ENCODE measurements at regions not wholly inside any gene's neighbourhood (a gene's known extent, or its start where the extent isn't known, plus 50 kb on each side); places are given as distances from the start of the nearest gene placed in this dataset.

DNA sequence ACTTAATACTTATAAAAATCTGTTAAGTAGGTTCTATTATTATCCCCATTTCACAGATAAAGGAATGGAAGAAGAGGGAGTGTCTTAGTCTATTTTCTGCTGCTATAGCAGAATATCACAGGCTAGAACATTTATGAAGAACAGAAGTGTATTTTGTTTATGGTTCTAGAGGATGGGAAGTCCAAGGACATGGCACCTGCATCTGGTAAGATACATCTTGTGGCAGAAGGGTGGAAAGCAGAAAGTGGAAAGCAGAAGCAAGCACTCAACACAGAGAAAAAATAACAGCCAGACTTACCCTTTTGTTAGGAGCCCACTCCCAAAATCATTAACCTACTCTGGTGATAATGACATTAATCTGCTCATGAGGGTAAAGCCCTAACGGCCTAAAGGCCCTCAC is 422.4 kb downstream of the NPIPA8 start:
- no peaks in the 10 kb centered on the region for H4K20me1 ChIP-seq (ENCODE audit: insufficient read depth, low read length)
- H3K9me3 ChIP-seq (ENCODE audit: low read length) = peaks cover 26% of the 10 kb centered on the region
- no TSS peak for BruUV-seq (replicated peaks)
- H3K79me2 ChIP-seq (ENCODE audit: insufficient read depth, low read length) = no peaks in the 10 kb centered on the region
- no peak for FAIRE-seq
- H2AFZ ChIP-seq (ENCODE audit: low read length) = no peak overlapping the region
- in situ Hi-C loops (cut with HindIII; ENCODE audit: extremely low pct_ligation_motif_present, low pct_unique_long_range_greater_than_20kb) = no loop called here
- WGBS (ENCODE audit: low lambda C conversion rate) = 0% methylated on average over 1 of the region's 1 CpG
- intact Hi-C loops (cut with micrococcal nuclease; ENCODE audit: unreplicated experiment) = no loop called here
- ChIA-PET CTCF (ENCODE audit: low intra/inter-chr PET ratio, low total read pairs) (no interaction called here), POLR2A (no interaction called here)
- H3K4me3 ChIP-seq (replicated peaks in 1 of 3; ENCODE audit: insufficient read depth in 1 of 3, low read depth in 2 of 3, low read length in 3 of 3) = no peak overlapping the region
- no peak for TF ChIP-seq NFYB (CRISPR knock-in tag; IDR thresholded peaks at IDR 0.05)
- TF ChIP-seq ZNF10 (CRISPR knock-in tag; IDR thresholded peaks at IDR 0.05; ENCODE audit: borderline replicate concordance, low read depth) = no peak
- TF ChIP-seq, protein P1, sequence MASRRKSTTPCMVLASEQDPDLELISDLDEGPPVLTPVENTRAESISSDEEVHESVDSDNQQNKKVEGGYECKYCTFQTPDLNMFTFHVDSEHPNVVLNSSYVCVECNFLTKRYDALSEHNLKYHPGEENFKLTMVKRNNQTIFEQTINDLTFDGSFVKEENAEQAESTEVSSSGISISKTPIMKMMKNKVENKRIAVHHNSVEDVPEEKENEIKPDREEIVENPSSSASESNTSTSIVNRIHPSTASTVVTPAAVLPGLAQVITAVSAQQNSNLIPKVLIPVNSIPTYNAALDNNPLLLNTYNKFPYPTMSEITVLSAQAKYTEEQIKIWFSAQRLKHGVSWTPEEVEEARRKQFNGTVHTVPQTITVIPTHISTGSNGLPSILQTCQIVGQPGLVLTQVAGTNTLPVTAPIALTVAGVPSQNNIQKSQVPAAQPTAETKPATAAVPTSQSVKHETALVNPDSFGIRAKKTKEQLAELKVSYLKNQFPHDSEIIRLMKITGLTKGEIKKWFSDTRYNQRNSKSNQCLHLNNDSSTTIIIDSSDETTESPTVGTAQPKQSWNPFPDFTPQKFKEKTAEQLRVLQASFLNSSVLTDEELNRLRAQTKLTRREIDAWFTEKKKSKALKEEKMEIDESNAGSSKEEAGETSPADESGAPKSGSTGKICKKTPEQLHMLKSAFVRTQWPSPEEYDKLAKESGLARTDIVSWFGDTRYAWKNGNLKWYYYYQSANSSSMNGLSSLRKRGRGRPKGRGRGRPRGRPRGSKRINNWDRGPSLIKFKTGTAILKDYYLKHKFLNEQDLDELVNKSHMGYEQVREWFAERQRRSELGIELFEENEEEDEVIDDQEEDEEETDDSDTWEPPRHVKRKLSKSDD (CRISPR knock-in tag; IDR thresholded peaks at IDR 0.05; ENCODE audit: low read depth) = no peak
- TF ChIP-seq, protein P2, sequence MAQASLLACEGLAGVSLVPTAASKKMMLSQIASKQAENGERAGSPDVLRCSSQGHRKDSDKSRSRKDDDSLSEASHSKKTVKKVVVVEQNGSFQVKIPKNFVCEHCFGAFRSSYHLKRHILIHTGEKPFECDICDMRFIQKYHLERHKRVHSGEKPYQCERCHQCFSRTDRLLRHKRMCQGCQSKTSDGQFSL (CRISPR knock-in tag; IDR thresholded peaks at IDR 0.05) = no peak
- no peak for TF ChIP-seq ZNF496 (CRISPR knock-in tag; IDR thresholded peaks at IDR 0.05; ENCODE audit: insufficient replicate concordance)
- TF ChIP-seq ZNF564 (CRISPR knock-in tag; IDR thresholded peaks at IDR 0.05) = peak; percentile 98; the same call in 1 of the 2 replicates
- ATAC-seq = no peak
- H3K36me3 ChIP-seq (replicated peaks in 1 of 2; ENCODE audit: control insufficient read depth in 1 of 2, insufficient read depth in 2 of 2, low read length in 2 of 2) = no peaks in the 10 kb centered on the region
- no peak for DNase-seq (ENCODE audit: low spot score)
- H3K9ac ChIP-seq (ENCODE audit: insufficient read depth, low read depth, low read length) = no peak overlapping the region
- no peak overlapping the region for H3K27ac ChIP-seq (ENCODE audit: extremely low read length, insufficient read depth, low read length)
- H3K4me2 ChIP-seq (ENCODE audit: low read depth, low read length) = no peak overlapping the region
- H3K27me3 ChIP-seq (ENCODE audit: control insufficient read depth in 1 of 2, insufficient read depth in 2 of 2, low read length in 2 of 2) = no peaks in the 10 kb centered on the region
- no peaks in the 10 kb centered on the region for H3K4me1 ChIP-seq (ENCODE audit: insufficient read depth, low read length)

All from HepG2 (cell line).